MM.1S (cell line): ENCODE measurements at regions not wholly inside any gene's neighbourhood (a gene's known extent, or its start where the extent isn't known, plus 50 kb on each side); places are given as distances from the start of the nearest gene placed in this dataset.

Experiments
- CTCF ChIP-seq: fragments of 300-600 bp; sonication (generic); IDR thresholded peaks from 2 replicates; pipeline ENCODE4 v1.5.1; 2016; ENCODE audit warnings: antibody characterized with exemption, low read length, mixed read lengths
- EZH2 ChIP-seq: fragments of 300-600 bp; sonication (generic); optimal IDR thresholded peaks from 2 replicates; pipeline ENCODE3; 2017; ENCODE audit warnings: low read depth, mild to moderate bottlenecking, antibody characterized with exemption, low read length, mixed read lengths

GRCh38 chr21:28310711-28311110 is 682.0 kb downstream of the LTN1 start:
- TF ChIP-seq CTCF (no peak), EZH2 (no peak)
